A204.1 (cell line): ENCODE measurements at regions not wholly inside any gene's neighbourhood (a gene's known extent, or its start where the extent isn't known, plus 50 kb on each side); places are given as distances from the start of the nearest gene placed in this dataset.

Experiments used
- FAIRE-seq: peaks from 2 replicates; lab custom pipeline; 2012; peaks lifted over from hg19 to GRCh38; lab: Jason Lieb, UNC

DNA sequence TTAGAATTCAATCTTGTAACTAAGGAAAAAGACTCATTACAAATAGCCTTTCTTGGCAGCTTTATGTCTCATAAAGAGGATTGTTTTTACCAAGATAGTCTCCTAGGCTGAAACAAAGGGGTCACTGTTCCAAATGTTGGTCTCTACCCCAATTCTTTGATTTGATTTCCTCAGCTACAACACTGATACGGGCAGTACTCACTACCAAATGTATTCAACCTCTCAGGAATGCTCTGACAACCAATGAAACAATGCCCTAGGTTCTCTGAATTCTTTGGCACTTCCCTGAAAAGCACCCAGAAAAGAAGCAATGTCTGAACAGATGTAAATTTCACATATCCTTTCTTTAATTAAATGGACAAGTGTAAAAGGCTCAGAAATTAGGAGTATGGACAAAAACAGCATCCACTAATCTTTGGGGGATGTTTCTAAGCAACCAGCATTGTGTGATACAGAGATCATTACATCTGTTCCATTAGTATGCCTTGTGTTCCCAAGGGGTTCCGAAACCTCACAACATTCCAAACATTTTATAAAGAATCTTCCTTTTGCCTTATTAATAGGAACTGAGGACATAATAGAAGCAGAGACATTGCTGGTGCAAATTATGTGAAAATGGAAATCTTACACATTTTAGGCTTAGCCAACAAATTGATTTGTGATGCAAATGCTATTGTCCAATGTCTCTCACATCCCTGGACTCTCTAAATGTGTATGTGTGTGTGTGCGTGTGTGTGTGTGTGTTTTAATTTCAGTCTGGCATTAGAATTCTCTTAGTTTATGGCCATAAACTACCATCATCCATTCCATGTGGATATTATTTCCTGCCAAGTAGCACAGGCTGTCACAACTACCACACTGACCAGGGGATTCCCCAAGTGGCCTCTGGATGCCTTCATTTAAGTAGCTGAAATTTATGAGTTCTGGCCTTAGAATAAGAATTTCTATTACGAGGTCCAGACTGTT is 276.0 kb downstream of the MTX2 start:
- no peak for FAIRE-seq

GRCh38 chr2:176546550-176546949 is 277.3 kb downstream of the MTX2 start:
- FAIRE-seq, result no peak

GRCh38 chr2:176552501-176553135 is 283.4 kb downstream of the MTX2 start:
- FAIRE-seq, result no peak

DNA sequence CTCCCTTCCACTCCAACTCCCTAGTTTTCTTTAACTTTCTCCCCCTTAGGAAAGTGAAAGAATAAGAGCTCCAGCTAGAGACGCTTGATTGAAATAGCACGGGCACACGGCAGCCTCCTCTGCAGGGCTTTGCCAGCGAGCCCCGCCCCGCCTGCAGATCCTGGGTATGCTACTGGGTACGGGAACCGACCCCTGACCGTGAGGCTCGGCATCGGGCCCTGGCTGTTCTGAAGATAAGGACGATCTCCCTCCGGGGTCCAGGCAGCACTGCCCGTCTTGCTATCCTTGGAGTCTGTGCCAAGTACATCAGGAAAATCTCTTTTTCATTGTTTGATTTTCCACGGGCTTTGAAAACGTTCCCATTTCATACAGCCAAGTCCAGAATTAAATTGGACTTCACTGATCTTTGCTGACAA is 284.5 kb downstream of the MTX2 start:
- peak; percentile 95 for FAIRE-seq

GRCh38 chr2:176554101-176555048 is 285.1 kb downstream of the MTX2 start:
- peak; percentile 97 for FAIRE-seq

DNA sequence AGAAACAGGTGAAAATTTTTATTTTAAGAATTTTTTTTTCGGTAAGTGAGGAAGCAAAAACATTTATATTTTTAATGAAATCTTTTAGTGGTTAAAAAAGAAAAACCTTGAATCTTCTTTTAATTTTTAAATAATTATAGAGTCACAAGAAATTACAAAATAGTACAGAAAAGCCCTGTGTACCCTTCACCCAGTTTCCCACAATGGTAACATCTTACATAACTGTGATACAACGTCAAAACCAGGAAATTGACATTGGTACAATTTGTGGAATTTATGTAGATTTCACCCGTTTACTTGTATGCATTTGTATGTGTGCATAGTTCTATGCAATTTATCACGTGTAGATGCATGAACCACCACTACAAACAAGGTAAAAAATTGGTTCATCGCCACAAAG is 285.9 kb downstream of the MTX2 start:
- no peak for FAIRE-seq

DNA sequence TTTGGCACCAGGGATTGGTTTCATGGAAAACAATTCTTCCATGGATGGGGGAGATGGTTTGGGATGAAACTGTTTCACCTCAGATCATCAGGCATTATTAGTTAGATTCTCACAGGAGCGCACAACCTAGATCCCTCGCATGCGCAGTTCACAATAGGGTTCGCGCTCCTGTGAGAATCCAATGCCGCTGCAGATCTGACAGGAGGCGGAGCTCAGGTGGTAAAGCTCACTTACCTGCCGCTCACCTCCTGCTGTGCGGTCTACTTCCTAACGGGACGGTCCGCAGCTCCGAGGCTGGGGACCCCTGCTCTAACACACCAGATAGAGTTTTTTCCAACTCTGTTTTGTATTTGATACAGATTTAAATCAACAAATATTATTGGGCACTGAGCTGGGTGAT is 286.5 kb downstream of the MTX2 start:
- FAIRE-seq, result no peak

- FAIRE-seq, result no peak
Observed at GRCh38 chr2:176556373-176556772, 287.1 kb downstream of the MTX2 start.

DNA sequence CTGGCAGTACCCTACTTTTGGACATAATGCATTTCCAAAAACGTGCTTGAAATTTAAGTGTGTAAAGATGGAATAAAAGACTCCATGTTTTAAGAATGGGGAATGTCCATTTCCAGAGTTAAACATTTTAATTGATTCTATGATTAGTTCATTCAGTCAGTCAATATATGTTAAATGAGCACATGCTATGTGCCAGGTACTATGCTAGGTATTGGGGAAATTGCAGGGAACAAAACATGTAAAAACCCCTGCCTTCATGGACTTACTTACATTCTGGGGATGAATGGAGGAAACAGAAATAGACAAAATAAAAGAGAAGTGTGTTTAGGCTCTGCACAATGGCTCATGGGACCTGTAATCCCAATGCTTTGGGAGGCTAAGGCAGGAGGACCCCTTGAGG is 288.6 kb downstream of the MTX2 start:
- no peak for FAIRE-seq

DNA sequence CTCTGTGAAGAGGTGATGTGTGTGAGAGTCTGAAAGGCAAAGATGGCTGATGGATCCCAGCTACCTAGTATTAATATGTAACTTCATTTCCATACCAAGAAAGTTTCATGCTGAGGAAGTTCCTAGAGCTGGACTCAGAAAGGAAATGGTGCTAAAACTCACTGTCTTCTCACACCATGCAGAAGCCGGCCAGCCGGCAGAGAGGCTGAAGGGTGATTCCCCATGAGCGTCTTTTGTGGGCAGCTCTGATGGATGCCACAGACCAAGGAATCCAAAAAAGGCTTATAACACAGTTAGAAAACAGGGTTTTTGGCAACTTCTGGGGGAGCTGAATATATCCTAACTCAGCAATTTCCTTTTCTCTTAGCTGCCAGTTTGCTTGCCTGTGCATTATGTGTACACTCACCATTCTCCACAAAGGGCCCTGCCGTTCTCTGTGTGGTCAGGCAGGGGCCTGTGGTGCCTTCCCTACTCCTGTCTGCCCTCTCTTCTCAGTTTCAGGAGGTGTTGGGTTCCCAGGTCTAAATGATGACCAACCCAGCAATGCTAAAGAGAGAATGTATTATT is 289.4 kb downstream of the MTX2 start:
- no peak for FAIRE-seq

DNA sequence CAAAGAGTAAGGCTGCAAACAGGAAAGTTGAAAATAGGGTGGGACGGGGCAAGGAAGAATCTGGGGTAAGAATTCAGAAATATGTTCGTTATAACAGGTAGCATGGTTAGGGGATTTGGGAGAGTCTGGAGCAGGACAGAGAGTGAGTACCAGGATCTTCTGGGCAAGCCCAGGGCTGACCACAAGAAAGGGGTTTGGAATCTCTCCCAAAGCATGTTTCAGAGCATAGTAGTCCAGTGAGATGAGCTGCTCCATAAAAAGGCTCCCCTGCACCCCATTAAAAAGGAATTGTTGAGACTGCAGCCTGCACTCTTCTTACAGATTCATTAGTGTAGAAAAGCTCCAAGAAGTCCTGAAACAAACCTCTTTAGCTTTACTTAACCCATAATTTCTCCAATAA is 291.1 kb downstream of the MTX2 start:
- no peak for FAIRE-seq

- no peak for FAIRE-seq
Observed at GRCh38 chr2:176561706-176562105, 292.5 kb downstream of the MTX2 start.

GRCh38 chr2:176562359-176563078 is 293.3 kb downstream of the MTX2 start:
- FAIRE-seq, result no peak

GRCh38 chr2:176565641-176566323 is 296.5 kb downstream of the MTX2 start:
- FAIRE-seq, result no peak

DNA sequence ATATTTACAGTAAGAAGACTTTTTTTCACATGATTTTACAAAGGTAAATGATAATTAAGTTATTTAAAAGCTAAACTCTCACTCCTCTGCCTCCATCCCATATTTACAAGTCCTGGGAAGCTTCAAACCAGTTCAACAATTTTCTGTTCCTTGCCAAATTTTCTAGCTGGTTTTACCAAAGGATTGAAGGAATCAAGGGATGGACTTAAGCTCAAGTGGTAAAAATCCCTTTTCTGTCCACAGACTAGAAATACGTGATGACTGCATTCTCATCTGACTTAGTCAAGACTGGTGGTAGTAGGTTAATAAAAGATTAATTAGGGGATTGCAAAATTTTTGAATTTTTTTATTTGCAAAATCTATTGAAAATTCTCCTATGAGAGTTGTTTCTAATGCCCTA is 297.3 kb downstream of the MTX2 start:
- FAIRE-seq, result no peak

GRCh38 chr2:176566961-176567360 is 297.7 kb downstream of the MTX2 start:
- FAIRE-seq, result no peak

- no peak for FAIRE-seq
Observed at GRCh38 chr2:176567361-176567760, 298.1 kb downstream of the MTX2 start.

DNA sequence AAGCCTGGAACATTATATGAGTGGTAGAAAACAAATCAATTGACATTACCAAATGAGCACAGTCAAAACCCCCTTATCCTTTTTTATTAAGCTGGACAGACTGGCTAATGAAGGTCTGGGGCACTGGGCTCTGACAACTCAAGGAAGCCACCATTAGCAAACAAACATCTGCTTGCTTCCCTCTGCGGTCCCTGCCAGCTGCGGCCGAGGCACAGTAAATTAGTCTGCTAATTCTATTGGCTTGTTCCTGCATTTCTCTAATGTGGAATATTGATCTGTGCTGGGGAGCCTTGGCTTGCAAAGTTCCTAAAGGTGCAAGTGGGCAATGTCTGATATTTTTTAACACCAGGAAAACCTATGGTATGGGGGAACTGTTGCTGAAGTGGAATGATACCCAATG is 300.3 kb downstream of the MTX2 start:
- no peak for FAIRE-seq

GRCh38 chr2:176573612-176574483 is 304.6 kb downstream of the MTX2 start:
- no peak for FAIRE-seq
